NCI-H2029 treated with DMSO at 0.1 percent for 48 hours (cell line): ENCODE measurements at regions not wholly inside any gene's neighbourhood (a gene's known extent, or its start where the extent isn't known, plus 50 kb on each side); places are given as distances from the start of the nearest gene placed in this dataset.

Experiments used
- DNase-seq: peaks from one replicate; lab custom pipeline; 2025; lab: John Stamatoyannopoulos, UW

DNA sequence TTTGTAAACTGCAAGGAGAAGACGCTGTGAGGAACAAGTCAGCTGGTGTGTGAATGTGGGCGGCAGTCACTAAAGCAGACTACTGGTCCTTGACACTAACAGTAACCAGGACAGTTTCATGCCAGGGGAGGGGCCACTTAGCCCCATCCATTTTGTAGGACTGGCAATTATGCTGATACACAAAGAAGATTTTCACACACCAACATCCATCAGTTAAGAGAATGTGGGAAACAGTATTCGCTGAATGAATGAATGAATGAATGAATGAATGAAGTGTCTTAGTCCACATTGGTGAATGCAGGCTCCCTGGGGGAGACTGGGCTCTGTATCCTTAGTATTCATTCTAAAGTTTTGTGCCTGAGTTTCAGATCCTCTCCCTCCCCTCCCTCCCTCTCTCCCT, 590.4 kb downstream of the BRD1 start:
- DNase-seq, result no peak

DNA sequence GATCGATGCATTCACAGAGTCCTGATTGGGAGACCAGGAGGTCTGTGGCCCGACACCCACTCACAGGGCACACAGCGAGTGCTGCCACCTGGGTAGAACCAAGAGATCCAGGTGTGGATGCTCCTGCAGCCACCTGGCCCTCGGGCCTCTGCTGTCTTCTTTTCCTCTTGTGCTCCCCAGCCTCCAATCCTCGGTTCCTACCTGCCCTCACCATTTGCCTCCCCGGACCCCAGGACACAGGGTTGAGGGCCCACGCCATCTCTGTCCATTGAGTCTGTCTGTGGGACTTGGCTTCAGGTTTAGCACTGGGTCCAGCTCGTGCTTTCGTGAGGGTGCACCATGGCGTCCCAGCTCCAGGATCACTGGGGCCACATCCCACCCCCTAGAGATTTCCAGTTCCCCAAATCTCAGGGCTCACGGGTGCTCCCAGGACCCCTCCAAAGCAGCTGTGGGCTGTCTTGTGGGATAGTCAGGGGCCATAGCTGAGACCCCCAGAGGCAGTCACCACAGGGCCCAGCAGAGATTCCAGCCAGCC, 591.1 kb downstream of the BRD1 start:
- DNase-seq, result no peak

DNA sequence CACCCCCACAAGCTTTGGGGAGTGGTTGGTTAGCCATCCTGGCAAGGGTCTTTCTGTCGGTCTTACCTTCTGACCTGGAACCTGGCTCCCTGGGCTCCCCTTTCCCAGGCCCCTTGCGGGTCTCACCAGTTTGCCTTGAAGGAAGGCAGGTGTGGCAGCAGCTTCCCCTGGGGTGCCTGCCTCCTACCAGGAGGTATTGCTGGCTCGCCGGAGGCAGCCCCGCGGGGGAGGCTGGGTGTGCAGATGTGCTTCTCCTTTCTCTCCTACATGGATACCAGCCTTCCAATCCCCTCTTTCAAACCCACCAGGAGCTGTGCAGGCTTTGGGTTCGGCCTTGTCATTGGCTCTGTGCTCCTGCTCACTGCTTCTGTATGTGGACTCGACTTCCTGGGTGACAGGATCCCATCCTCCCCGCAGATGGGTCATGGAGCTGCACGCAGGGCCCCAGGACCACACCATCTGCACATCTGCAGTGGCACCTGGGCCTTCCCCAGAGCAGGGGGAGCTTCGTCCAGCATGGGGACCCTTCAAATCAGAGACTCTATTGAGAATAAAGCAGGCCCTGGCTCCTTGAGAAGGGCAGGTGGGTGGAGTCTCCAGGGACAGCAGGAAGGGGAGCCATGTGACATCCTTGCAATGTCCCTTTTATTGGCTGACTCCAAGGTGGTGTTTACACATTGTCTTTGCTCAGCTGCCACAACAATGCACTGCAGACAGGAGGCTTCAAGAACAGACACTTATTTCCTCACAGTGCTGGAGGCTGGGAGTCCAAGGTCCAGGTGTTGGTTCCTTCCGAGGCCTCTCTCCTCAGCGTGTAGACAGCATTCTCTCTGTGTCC, 592.0 kb downstream of the BRD1 start:
- DNase-seq, result peak; percentile 46

DNA sequence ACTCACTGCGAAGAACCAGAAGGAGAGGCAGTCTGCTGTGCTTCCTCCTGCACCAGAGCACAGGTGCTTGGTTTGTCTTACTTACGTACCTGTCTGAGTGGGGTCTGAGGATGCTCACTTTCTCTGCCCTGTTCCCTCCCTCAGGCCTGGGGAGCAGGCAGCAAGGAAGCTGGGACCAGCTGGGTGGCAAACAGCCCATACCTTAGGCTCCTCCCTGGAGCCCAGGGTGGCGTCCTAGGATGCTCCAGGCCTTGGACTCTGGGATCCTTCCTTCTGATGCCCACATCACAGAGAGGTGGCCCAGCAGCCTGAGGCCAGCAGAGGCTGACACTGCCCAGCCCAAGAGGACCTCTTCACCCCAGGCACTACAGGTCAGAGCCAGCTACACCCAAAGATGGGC, 593.2 kb downstream of the BRD1 start:
- DNase-seq, result no peak

DNA sequence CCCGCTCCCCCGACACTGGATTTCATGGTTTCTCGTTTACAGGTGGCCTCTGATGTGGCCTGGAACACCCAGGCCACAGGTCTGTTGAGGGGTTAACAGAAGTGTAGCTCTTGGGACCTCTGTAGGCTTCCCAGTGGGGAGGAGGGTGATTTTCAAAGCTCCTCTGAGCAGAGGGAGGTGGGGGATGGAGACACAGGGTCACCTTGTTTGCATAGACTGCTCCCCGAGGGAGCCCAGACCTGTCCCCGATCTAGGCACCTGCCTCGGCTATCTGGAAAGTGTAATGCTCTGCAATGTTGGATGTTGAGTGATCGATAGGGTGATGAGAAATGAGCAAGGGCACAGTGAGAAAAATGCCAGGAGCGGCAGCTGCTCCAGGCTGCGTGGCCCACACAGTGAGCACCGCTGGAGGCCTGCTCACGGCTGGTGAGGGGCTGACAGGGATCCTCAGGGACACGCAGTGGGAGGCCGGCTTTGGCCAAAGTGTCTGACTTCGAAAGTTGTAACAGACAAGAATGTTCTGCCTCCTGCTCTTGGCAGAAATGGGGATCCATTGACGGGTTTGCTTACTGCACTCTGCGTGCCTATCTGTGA, 594.1 kb downstream of the BRD1 start:
- no peak for DNase-seq

DNA sequence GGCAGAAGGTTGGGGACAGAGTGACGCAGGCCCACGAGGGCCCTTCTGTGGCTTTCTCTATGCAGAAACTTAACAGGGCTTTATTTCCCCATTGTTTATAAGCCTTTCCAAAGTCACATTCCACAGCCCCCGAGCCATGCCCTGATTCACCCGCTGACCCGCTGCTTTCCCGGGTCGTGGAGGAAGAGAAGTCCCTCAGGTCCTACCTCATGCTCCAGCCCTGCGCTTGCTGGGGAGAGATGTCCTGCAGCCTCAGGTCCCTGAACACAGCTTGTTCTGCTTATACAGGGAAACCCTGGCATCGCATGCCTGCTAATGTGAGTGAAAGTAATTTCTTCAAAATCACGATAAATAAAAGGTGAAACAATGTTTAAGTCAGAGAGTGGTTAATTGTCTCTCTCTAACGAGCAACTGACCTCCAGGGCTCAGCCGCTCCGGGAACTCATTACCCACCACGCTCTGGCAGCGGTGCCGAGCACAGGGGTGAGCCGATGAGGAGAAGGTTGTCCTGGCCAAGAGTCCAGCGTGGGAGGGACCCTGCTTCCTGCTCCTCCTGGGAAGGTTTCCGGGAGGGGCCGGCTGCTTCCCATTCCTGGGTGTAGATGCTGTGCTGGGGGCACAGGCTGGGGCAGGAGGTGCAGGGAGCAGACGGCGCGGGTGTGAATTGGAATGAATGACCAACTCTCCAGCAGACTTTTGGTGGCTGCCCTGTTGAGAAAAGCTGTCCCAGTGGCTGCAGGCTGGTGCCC, 595.2 kb downstream of the BRD1 start:
- no peak for DNase-seq

DNA sequence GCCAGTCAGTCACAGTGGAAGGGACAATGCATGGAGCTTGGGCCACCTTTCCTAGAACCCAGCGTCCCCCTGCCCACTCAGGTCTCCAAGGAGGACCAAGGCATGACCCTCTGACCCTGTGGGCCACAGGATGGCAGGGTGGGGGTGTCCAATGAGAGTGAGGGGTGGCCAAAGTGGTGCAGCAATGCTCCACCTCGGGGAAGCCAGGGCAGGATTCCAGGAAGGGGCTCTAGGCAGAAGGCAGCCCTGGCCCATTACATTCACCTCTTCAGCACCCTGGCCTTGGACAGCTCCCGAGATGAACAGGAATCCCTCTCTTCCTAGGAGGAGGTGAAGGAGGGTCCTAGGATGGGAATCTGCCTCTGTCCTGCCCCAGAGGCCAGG, 597.5 kb downstream of the BRD1 start:
- no peak for DNase-seq

DNA sequence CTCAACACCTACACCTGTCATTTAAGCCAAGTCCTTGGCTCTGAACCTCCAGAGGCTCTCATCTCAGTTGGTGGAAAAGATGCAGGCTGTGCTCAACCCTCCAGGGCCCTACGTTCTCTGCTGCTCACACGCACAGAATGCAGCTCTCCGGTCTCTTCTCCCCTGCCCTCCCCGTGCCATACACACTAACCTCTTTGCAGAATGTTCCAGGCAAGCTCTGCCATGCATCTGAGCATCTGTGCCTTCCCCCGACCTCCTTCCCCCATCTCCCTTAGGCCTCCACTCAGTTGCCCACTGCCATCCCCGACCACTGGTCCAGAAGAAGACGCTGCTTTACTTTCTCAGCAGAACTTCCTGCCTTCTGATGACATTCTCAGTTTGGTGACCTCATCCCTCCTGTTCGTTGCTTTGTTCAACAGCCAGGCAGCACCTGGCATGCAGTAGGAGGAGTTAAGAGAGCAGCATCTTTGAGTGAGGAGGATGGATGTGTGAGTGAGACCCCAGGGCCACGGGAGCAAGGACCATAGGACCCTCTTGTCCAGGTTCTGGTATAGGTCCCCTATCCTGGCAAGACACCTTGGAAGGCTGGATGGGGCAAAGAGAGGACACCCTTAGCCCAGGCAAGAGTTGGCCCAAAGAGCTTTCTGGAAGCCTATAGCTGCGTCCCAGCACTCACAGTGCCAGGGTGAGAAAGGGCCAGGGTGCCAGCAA, 598.0 kb downstream of the BRD1 start:
- no peak for DNase-seq

DNA sequence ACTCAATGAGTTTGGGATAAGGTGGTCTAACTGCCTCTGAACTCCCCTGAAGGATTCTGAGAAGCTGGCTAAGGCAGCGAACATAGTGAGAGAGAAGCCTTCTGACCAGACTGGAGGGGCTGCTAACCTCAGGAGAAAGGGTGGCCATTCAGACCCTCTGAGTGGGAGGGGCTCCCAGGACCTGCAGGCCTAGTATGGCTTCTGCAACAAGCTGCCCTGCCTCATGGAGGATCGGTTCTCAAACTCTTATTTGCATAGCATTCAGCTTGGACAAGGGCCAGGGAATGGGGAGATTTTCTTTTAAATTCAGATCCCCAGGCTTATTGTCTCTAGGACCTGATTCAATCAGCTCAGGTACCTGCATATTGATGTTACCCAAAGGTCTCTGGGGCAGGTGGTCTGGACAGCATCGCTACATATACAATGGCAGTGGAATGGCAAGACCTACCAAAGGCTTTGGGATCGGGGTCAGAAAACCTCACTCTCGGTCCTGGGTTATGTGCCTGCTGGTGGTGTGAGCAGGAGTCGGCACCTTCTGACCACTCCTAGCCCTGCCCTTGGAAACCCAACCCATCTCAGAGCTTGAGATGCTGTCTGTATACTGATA, 599.1 kb downstream of the BRD1 start:
- no peak for DNase-seq

DNA sequence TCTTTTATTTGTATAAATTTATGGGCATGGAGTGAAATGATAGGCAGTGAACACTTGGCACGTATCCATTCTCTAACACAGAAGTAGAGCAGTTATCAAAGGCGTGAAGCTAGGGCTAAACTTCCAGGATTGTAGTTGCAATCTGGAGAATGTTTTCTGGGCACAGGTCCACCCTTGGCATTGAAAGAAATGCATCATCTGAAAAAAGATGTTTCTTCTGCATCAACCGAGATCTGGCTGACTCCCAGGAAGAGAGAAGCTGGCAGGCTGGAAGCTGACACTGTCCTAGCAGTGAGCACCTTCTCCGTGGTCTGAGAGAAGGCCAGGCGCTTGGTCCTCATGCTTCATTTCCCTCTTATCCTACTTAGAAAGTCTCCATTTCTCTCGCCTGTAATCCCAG, 600.0 kb downstream of the BRD1 start:
- no peak for DNase-seq

DNA sequence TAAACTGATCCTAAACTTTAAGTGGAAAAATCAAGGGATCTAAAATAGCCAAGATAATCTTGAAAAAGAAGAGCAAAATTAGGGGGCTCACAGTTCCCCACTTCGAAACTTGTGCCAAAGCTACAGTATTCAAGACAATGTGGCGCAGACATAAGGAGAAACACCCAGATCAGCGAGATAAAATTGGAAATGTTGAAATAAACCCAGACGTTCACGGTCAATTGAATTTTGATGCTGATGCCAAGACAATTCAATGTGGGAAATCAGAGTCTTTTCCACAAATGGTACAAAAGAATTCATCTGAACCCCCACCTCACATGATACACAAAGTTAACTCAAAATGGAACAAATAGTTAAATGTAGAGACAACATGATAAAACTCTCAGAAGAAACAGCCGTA, 601.6 kb downstream of the BRD1 start:
- no peak for DNase-seq

DNA sequence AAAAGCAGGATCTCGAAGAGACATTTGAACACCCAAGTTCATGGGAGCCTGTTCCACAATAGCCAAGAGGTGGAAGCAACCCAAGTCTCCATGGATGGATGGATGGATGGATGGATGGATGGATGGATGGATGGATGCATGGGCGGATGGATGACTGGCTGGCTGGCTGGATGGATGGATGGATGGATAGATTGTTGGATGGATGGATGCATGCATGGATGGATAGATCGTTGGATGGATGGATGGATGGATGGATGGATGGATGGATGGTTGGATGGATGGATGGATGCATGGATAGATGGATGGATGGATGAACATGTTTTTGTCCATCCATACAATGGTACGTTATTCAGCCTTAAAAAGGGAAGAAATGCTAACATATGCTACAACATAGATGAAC, 603.4 kb downstream of the BRD1 start:
- no peak for DNase-seq

DNA sequence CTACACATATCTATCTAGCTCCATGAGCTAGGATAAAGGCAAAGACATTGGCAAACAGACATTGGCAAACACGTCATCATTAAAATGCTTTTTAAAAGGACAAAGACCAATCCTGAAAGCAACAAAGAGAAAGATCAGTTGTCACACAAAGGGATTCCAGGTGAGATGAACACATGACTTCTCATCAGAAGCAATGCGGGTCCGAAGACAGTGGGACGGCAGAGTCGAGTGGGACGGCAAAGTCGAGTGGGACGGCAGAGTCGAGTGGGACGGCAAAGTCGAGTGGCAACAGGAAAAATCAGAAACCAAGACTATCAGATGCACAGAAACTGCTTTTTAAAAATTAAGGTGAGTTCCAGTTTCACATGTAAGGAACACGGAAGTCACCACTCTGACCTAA, 609.5 kb downstream of the BRD1 start:
- DNase-seq, result no peak

DNA sequence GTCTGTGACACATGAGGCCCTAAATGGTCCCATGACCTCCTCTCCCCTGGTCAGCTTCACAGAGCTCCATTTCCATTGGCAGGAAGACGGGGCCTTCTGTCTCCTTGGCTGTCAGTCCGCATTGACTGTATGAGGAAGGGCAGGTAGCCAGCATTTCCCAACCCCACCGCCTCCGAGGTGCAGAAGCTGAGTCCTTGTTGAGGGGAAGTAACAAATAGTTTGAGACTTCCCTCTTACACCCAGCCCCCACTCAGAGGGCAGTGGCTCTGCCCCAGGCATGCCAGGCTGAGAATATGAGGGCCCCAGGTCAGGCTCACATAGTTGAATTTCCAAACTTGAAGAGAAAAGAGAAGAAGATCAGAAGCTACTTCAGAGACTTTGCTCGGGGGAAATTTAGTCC, 611.1 kb downstream of the BRD1 start:
- DNase-seq, result no peak

DNA sequence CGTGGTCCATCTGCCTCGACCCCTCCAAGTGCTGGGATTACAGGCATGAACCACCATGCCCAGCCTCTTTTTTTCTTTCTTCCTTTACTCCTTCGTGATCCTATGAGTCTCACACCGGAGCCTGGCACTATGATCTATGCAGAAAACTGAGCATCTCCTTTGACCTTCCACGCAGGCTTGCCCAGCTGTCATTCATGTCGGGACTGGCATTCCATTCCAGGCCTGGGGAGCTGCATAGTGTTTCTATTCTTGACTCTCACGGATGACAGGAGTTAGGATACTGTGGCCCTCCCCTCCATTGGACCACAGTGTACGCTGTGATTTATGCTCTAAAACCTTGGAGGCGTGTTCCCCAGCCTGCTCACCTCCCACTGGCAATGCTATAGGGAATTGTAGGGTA, 611.8 kb downstream of the BRD1 start:
- DNase-seq, result no peak

DNA sequence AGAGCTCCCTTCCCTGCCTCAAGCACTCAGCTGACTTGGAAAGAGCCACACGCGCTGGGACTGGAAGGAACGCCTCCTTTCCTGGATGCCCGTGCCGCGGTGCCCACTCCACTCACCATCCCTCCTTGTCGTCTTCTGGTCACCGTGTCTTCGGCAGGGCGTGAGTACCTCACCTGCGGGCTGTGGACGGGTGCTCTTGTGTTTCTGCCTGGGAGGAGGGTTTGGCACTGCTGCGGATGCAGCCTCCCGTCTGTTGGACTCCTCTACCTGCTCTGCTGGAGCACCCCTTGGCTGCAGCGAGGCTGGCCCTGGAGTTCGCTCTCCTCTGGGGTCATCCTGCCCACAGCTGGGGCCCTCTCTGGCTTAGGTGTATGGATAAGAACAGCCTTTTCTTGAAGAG, 612.7 kb downstream of the BRD1 start:
- DNase-seq, result no peak

DNA sequence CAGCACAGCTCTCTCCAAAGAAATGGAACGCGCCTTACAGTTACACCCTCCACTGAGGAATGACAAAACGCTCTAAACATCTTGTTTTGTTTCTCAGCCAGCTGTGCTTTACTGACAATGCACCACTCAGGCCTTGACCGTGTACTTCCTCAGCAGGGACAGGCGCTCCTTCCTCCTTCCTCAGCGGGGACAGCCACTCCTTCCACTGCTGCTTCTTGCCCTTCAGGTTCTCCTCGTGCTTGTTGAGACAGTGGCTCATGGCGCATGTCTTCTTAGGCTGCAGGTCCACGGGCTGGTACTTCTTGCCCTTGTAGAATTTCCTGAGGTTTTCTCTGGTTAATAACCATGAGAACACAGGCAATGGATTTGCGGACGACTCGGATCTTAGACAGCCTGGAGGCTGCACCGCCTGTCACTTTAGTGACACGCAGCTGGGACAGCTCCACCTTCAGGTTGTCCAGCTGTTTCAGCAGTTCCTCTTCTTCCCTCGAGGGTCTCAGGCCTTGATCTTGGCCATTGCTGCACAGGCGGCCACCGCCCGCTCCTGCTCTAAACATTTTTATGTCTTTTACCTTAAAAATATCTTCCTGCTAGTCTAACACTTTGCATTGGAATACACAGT, 613.8 kb downstream of the BRD1 start:
- DNase-seq, result no peak

DNA sequence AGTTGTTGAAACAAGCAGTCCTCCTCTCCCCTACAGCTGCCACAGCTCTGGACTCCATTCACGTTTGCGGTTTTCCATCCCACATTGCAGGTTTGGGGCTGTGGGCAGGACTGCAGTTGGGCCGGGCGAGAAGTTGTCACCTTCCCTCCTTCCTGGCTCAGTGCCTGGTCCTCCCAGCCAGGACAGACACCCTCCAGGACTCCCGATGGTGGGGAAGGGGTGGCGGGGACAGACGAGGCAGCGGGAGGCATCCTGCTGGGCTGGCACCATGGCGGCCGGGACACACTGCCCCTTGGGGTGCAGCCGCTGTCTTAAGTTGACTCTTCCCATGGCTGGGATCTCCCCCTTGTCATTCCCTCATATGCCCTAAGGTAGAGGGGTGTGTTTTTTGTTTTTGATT, 615.2 kb downstream of the BRD1 start:
- no peak for DNase-seq

DNA sequence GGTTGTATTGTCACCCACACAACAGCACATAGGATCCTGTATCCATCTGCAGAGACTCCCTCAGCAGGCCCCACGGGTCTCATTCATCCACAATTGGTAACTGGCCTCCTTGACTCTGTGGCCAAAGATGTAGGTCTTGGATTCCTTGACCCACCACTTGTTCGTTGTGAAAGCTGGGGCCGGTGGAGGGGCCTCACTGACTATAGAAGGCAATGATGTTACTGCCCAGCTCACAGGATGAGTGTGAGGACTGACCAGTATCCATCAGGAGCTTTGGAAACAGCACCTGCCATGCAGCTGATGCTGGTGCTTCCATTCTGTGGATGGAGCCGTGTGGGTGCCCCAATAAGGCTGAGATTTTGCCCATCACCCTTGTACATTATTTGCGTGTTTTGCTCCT, 615.7 kb downstream of the BRD1 start:
- no peak for DNase-seq

DNA sequence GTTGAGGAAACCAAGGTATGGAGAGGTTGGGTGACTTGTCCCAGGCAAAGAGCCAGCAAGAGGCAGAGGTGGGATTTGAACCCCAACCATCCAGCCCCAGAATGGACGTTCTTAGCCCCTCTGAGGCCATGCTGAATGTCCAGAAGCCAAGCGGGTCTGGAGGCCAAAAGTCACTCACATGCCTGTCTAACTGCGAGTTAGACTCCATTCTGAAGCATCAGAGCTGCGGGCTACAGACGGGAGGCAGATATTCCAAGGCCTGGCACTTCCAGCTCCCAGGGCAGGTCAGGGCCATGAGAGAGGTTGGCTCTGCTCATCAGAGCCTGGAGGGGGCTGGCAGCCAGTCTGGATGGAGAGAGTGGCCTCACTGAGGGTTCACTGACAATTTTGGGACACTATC, 616.5 kb downstream of the BRD1 start:
- no peak for DNase-seq

DNA sequence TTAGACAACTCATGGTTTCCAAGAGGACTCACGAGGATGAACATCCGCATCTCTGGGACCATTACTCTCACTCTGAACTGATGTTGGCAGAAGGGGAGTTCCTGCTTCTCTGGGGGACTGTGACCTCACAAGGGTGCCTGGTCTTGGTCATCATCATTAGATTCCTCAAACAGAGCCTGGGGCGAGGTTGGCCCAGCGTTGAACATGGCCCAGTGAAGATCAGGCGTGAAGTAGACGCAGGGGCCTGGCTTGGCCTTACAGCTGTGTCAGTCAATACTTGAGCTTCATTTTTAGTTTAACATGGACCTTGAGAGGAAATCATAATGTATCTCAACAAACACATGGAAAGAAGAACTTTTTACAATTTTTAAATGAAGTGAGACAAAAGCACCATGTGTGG, 617.1 kb downstream of the BRD1 start:
- DNase-seq, result no peak
